IMR-90 (cell line): ENCODE measurements at regions not wholly inside any gene's neighbourhood (a gene's known extent, or its start where the extent isn't known, plus 50 kb on each side); places are given as distances from the start of the nearest gene placed in this dataset.

Experiments
- ATAC-seq: fragments of 200-7000 bp; cut with Tn5 transposase; 2 replicates; pipeline ENCODE4 v1.9.1; 2020; ENCODE audit warnings: low read depth, mild to moderate bottlenecking, moderate library complexity
- BruUV-seq: library from RNA; stranded (reverse); fragments of 400-500 nt; replicated peaks from 2 replicates; lab custom pipeline; 2021; lab: Mats Ljungman, UMichigan
- CTCF ChIA-PET: fragments of 300-600 bp; formaldehyde crosslinking; extraction: SDS; loops from one replicate; lab custom pipeline; 2021; ENCODE audit warnings: antibody characterized with exemption; lab: Yijun Ruan, JAX
- POLR2A ChIA-PET: fragments of 300-600 bp; sonication (Branson Sonifier 250); formaldehyde crosslinking; loops from one replicate; lab custom pipeline; 2022; ENCODE audit warnings: antibody characterized with exemption; ENCODE audit not compliant: unreplicated experiment; lab: Charles Lee
- DNase-seq: peaks from one replicate; pipeline ENCODE4 v3.0.0; 2013
- H2AFZ ChIP-seq: replicated peaks from 2 replicates; pipeline ENCODE3; 2013; ENCODE audit warnings: low read length, mild to moderate bottlenecking; ENCODE audit not compliant: poor library complexity
- H2AK5ac ChIP-seq: 2 replicates; pipeline ENCODE4 v1.6.1; 2013; ENCODE audit warnings: low read depth, low read length, inconsistent platforms
- H2AK9ac ChIP-seq: replicated peaks from 2 replicates; pipeline ENCODE3; 2013; ENCODE audit warnings: mild to moderate bottlenecking, low read depth, low read length, moderate library complexity; ENCODE audit not compliant: poor library complexity
- H2BK120ac ChIP-seq: 2 replicates; pipeline ENCODE4 v1.6.1; 2013; ENCODE audit warnings: low read depth, low read length, inconsistent platforms
- H2BK15ac ChIP-seq: 3 replicates; pipeline ENCODE4 v1.6.1; 2013; ENCODE audit warnings: low read depth, low read length, inconsistent platforms
- H2BK20ac ChIP-seq: 2 replicates; pipeline ENCODE4 v1.6.1; 2013; ENCODE audit warnings: low read depth, mild to moderate bottlenecking, inconsistent platforms, low read length, moderate library complexity
- H2BK5ac ChIP-seq: 2 replicates; pipeline ENCODE4 v1.6.1; 2013; ENCODE audit warnings: mild to moderate bottlenecking, low read depth, low read length, inconsistent platforms; ENCODE audit not compliant: poor library complexity, severe bottlenecking
- H3K14ac ChIP-seq: replicated peaks from 2 replicates; pipeline ENCODE4 v1.6.1; 2013; ENCODE audit warnings: low read depth, low read length, inconsistent platforms
- H3K18ac ChIP-seq: 2 replicates; pipeline ENCODE4 v1.6.1; 2013; ENCODE audit warnings: low read depth, low read length, control low read depth
- H3K23ac ChIP-seq: 2 replicates; pipeline ENCODE4 v1.6.1; 2013; ENCODE audit warnings: low read depth, low read length, inconsistent platforms
- H3K27ac ChIP-seq: 2 replicates; pipeline ENCODE4 v1.5.1; 2013; ENCODE audit warnings: mild to moderate bottlenecking, control low read depth, low read length; ENCODE audit not compliant: insufficient read depth
- H3K27me3 ChIP-seq: 2 replicates; pipeline ENCODE4 v1.6.1; 2013; ENCODE audit warnings: low read length; ENCODE audit not compliant: control insufficient read depth, insufficient read depth
- H3K36me3 ChIP-seq: 2 replicates; pipeline ENCODE4 v1.6.1; 2013; ENCODE audit warnings: low read length, mixed read lengths; ENCODE audit not compliant: control insufficient read depth, insufficient read depth
- H3K4ac ChIP-seq: 2 replicates; pipeline ENCODE4 v1.6.1; 2013; ENCODE audit warnings: low read depth, low read length, inconsistent platforms
- H3K4me1 ChIP-seq: 2 replicates; pipeline ENCODE4 v1.6.1; 2013; ENCODE audit warnings: low read length, mixed read lengths; ENCODE audit not compliant: control insufficient read depth, insufficient read depth
- H3K4me2 ChIP-seq: 2 replicates; pipeline ENCODE4 v1.6.1; 2013; ENCODE audit warnings: low read depth, mild to moderate bottlenecking, control low read depth, low read length, moderate library complexity
- H3K4me3 ChIP-seq: 2 replicates; pipeline ENCODE4 v1.5.1; 2013; ENCODE audit warnings: low read depth, mild to moderate bottlenecking, control low read depth, low read length, moderate library complexity; ENCODE audit not compliant: insufficient read depth
- H3K56ac ChIP-seq: 2 replicates; pipeline ENCODE4 v1.6.1; 2013; ENCODE audit warnings: low read length, inconsistent platforms; ENCODE audit not compliant: insufficient read depth; ENCODE audit errors: extremely low read depth
- H3K79me1 ChIP-seq, 2 experiments: 2 replicates each; pipeline ENCODE4 v1.6.1; 2013; ENCODE audit warnings: low read length in 2 of 2, inconsistent platforms in 1 of 2, low read depth in 1 of 2
- H3K9ac ChIP-seq: 2 replicates; pipeline ENCODE4 v1.6.1; 2013; ENCODE audit warnings: low read depth, low read length, control low read depth
- H3K9me1 ChIP-seq: 2 replicates; pipeline ENCODE4 v1.6.1; 2013; ENCODE audit warnings: low read length, inconsistent platforms; ENCODE audit not compliant: insufficient read depth
- H3K9me3 ChIP-seq: 2 replicates; pipeline ENCODE4 v1.6.1; 2013; ENCODE audit warnings: low read length; ENCODE audit not compliant: control insufficient read depth, insufficient read depth
- H4K20me1 ChIP-seq: 2 replicates; pipeline ENCODE4 v1.6.1; 2013; ENCODE audit warnings: low read length, inconsistent platforms; ENCODE audit not compliant: insufficient read depth
- H4K5ac ChIP-seq: 2 replicates; pipeline ENCODE4 v1.6.1; 2013; ENCODE audit warnings: mild to moderate bottlenecking, low read depth, low read length, control low read depth
- H4K8ac ChIP-seq, 2 experiments: 2 replicates each; pipeline ENCODE4 v1.6.1; 2013; ENCODE audit warnings: low read depth in 2 of 2, low read length in 2 of 2, control low read depth in 1 of 2, inconsistent platforms in 1 of 2
- H4K91ac ChIP-seq: 2 replicates; pipeline ENCODE4 v1.6.1; 2013; ENCODE audit warnings: low read depth, low read length, inconsistent platforms; ENCODE audit not compliant: insufficient read depth
- CEBPB ChIP-seq: IDR thresholded peaks from 2 replicates; pipeline ENCODE4 v1.6.1; 2012; ENCODE audit warnings: low read depth, low read length, improper control_type of control experiment
- FOS ChIP-seq: fragments of 150-350 bp; IDR thresholded peaks from 2 replicates; pipeline ENCODE4 v1.6.1; 2016; ENCODE audit warnings: low read depth, low read length
- RAD21 ChIP-seq: IDR thresholded peaks from 2 replicates; pipeline ENCODE4 v1.6.1; 2012; ENCODE audit warnings: low read length, improper control_type of control experiment
- WGBS, 2 experiments: methylation state at CpG; one replicate each; pipeline versions ENCODE4 v1.1.5 to v1.1.7; 2013; ENCODE audit warnings: missing lambda C conversion rate in 2 of 2; ENCODE audit not compliant: insufficient read length in 1 of 2; ENCODE audit errors: extremely low coverage in 2 of 2; 5-methylcytosine and 5-hydroxymethylcytosine counted together
- dilution Hi-C: fragments of 300-500 bp; cut with HindIII; formaldehyde crosslinking; loops from one replicate; pipeline ENCODE4 v1.14.3; 2018; ENCODE audit warnings: low sequenced_read_pairs; ENCODE audit not compliant: unreplicated experiment
- in situ Hi-C: fragments of 300-500 bp; cut with MboI; formaldehyde crosslinking; loops from 3 replicates; pipeline ENCODE4 v1.14.3; 2019; ENCODE audit warnings: low sequenced_read_pairs, inconsistent platforms, mixed read lengths
- intact Hi-C: fragments of 100-400 bp; cut with micrococcal nuclease; formaldehyde crosslinking; loops from 2 replicates; pipeline ENCODE4 v1.10.0; 2022

GRCh38 chr2:150063432-150063889, 424.0 kb downstream of the RND3 start:
- Histone ChIP-seq H2BK20ac (peak overlapping the region; percentile 82), H3K4me3 (no peak overlapping the region), H3K27ac (0 out of 2 replicates have a peak overlapping the region, but pooled peaks have one; percentile 27), H3K36me3 (no peaks in the 10 kb centered on the region), H3K4ac (peak overlapping the region; percentile 88; the same call in 1 of the 2 replicates), H3K27me3 (no peaks in the 10 kb centered on the region), H3K14ac (peak overlapping the region; percentile 82; the same call in 1 of the 2 replicates), H3K9me1 (peaks cover 4% of the 10 kb centered on the region; the same call in 1 of the 2 replicates), H2BK120ac (peak overlapping the region; percentile 77), H2BK15ac (peak overlapping the region; percentile 39; the same call in 2 of the 3 replicates), H3K79me1 (no peaks in the 10 kb centered on the region), H3K23ac (peak overlapping the region; percentile 52; the same call in 1 of the 2 replicates), H3K18ac (peak overlapping the region; percentile 42; the same call in 1 of the 2 replicates), H2BK5ac (peak overlapping the region; percentile 80), H3K4me2 (peak overlapping the region; percentile 32; the same call in 1 of the 2 replicates), H3K9me3 (no peaks in the 10 kb centered on the region), H2AK5ac (peak overlapping the region; percentile 13; the same call in 1 of the 2 replicates), H4K8ac (peak overlapping the region in 1 of 2 experiments; percentile 64; a peak in 2 of 4 replicates), H2AK9ac (no peak overlapping the region), H4K20me1 (no peaks in the 10 kb centered on the region), H3K56ac (0 out of 2 replicates have a peak overlapping the region, but pooled peaks have one; percentile 7), H4K5ac (peak overlapping the region; percentile 76; the same call in 1 of the 2 replicates), H3K4me1 (peaks cover 5% of the 10 kb centered on the region), H2AFZ (no peak overlapping the region), H4K91ac (peak overlapping the region; percentile 91; the same call in 1 of the 2 replicates), H3K9ac (no peak overlapping the region)
- ChIA-PET CTCF (interaction anchor here (0.5 kb wide), 1 partner anchor 16 kb away, joined by 4 read pairs; no protein-coding TSS in a partner anchor), POLR2A (no interaction called here)
- in situ Hi-C loops: no loop called here
- TF ChIP-seq CEBPB (peak; percentile 32; the same call in 1 of the 2 replicates), FOS (peak; percentile 67; the same call in 1 of the 2 replicates), RAD21 (no peak)
- dilution Hi-C loops: no loop called here
- peak; percentile 91 for ATAC-seq
- intact Hi-C loops: no loop called here
- no TSS peak for BruUV-seq
- peak; percentile 85 for DNase-seq
- 43% methylated on average over 1 of the region's 2 CpGs; no CpG with 5 or more reads in 1 of the 2 experiments for WGBS, 2 experiments
